Erythroblast (primary cell): ENCODE measurements at regions not wholly inside any gene's neighbourhood (a gene's known extent, or its start where the extent isn't known, plus 50 kb on each side); places are given as distances from the start of the nearest gene placed in this dataset.

Experiments
- GATA1 ChIP-seq: IDR thresholded peaks from 2 replicates; pipeline ENCODE4 v1.6.1; 2011; ENCODE audit warnings: low read depth, mild to moderate bottlenecking, control low read depth, low read length, moderate library complexity
- POLR2A ChIP-seq: IDR thresholded peaks from 2 replicates; pipeline ENCODE4 v1.6.1; 2011; ENCODE audit warnings: mild to moderate bottlenecking, low read length

DNA sequence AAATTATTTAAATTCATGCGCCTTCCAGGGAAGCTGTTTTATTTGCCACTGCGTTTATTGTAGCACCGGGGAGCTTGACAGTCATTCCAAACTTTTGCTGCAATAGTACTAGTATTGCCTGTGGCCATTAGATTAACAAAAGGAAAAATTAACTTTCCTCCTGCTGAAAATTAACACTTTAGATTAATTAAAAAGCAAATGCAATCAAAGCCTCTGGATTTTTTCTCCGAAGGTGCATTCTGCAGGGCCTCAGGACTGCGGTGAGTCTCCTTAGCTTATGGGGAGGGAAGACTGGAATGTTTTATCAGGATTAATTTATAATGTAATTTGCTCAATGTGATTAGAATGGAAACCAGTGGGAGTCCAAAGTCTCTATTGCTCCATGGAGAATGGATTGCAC lies 456.4 kb upstream of the CFAP20DC start:
- no peak for TF ChIP-seq POLR2A
- no peak for TF ChIP-seq GATA1
